GM23338 (cell line): ENCODE measurements at regions not wholly inside any gene's neighbourhood (a gene's known extent, or its start where the extent isn't known, plus 50 kb on each side); places are given as distances from the start of the nearest gene placed in this dataset.

Experiments used
- ATAC-seq: fragments of 200-7000 bp; cut with Tn5 transposase; 3 replicates; pipeline ENCODE4 v1.9.1; 2020
- DNase-seq: peaks from one replicate; pipeline ENCODE4 v3.0.0-alpha.2; 2015; ENCODE audit warnings: low spot score
- H2AFZ ChIP-seq: fragments of 200-600 bp; sonication (generic); 2 replicates; pipeline ENCODE4 v1.8.0; 2016; ENCODE audit warnings: antibody characterized with exemption, mild to moderate bottlenecking, moderate library complexity
- H3F3A ChIP-seq: fragments of 200-600 bp; sonication (generic); replicated peaks from 2 replicates; pipeline ENCODE4 v1.8.0; 2017; ENCODE audit warnings: antibody characterized with exemption, mixed run types, low read depth
- H3K27ac ChIP-seq: fragments of 200-600 bp; sonication (generic); 2 replicates; pipeline ENCODE4 v1.6.1; 2016; ENCODE audit warnings: low read depth
- H3K27me3 ChIP-seq: fragments of 200-600 bp; sonication (generic); 2 replicates; pipeline ENCODE4 v1.8.0; 2016; ENCODE audit warnings: mild to moderate bottlenecking, mixed run types, moderate library complexity; ENCODE audit not compliant: insufficient read depth
- H3K36me3 ChIP-seq: fragments of 200-600 bp; sonication (generic); 2 replicates; pipeline ENCODE4 v1.8.0; 2016; ENCODE audit warnings: mild to moderate bottlenecking; ENCODE audit not compliant: insufficient read depth
- H3K4me1 ChIP-seq: fragments of 200-600 bp; sonication (generic); 2 replicates; pipeline ENCODE4 v1.8.0; 2016; ENCODE audit warnings: mild to moderate bottlenecking, moderate library complexity; ENCODE audit not compliant: insufficient read depth
- H3K4me2 ChIP-seq: fragments of 200-600 bp; sonication (generic); 2 replicates; pipeline ENCODE4 v1.7.1; 2017; ENCODE audit warnings: mixed run types
- H3K4me3 ChIP-seq: fragments of 200-600 bp; sonication (generic); 2 replicates; pipeline ENCODE4 v1.6.1; 2016; ENCODE audit warnings: mixed run types
- H3K79me2 ChIP-seq: fragments of 200-600 bp; sonication (generic); replicated peaks from 2 replicates; pipeline ENCODE4 v1.8.0; 2017; ENCODE audit warnings: mild to moderate bottlenecking; ENCODE audit not compliant: insufficient read depth
- H3K9me2 ChIP-seq: fragments of 200-600 bp; sonication (generic); 2 replicates; pipeline ENCODE4 v1.8.0; 2017; ENCODE audit not compliant: insufficient read depth
- H4K20me1 ChIP-seq: fragments of 200-600 bp; sonication (generic); replicated peaks from 2 replicates; pipeline ENCODE4 v1.8.0; 2017; ENCODE audit warnings: mild to moderate bottlenecking; ENCODE audit not compliant: insufficient read depth
- H3K27ac Mint-ChIP-seq: 2 replicates; pipeline ENCODE4 v1.8.0; 2020; ENCODE audit warnings: inconsistent platforms, mild to moderate bottlenecking, moderate library complexity, mixed read lengths
- H3K27me3 Mint-ChIP-seq: 3 replicates; pipeline ENCODE4 v1.8.0; 2022; ENCODE audit warnings: low read depth, mild to moderate bottlenecking, moderate library complexity, mixed read lengths, inconsistent platforms; ENCODE audit not compliant: insufficient read depth, poor library complexity
- H3K36me3 Mint-ChIP-seq: 3 replicates; pipeline ENCODE4 v1.8.0; 2021; ENCODE audit warnings: low read depth, mild to moderate bottlenecking, inconsistent platforms, moderate library complexity, mixed read lengths
- H3K4me1 Mint-ChIP-seq: 3 replicates; pipeline ENCODE4 v1.8.0; 2020; ENCODE audit warnings: mild to moderate bottlenecking, inconsistent platforms, mixed read lengths
- H3K4me3 Mint-ChIP-seq: 3 replicates; pipeline ENCODE4 v1.8.0; 2021; ENCODE audit warnings: moderate library complexity, mild to moderate bottlenecking, inconsistent platforms, mixed read lengths
- H3K9me3 Mint-ChIP-seq: 3 replicates; pipeline ENCODE4 v1.8.0; 2020; ENCODE audit warnings: moderate library complexity, mild to moderate bottlenecking, inconsistent platforms, mixed read lengths
- CREB1 ChIP-seq: fragments of 250-450 bp; sonication (Bioruptor Pico); IDR thresholded peaks from 2 replicates; pipeline ENCODE4 v1.5.0; 2020; ENCODE audit warnings: low read depth, mild to moderate bottlenecking, moderate library complexity
- CTCF ChIP-seq, 2 experiments: fragments of 200-600 bp in 1 of 2; sonication (generic) in 1 of 2; conservative IDR thresholded peaks; 2 replicates each; pipeline versions ENCODE4 v1.5.1 to v1.6.1; 2016 to 2017; ENCODE audit warnings: antibody characterized with exemption in 2 of 2, low read depth in 2 of 2, mild to moderate bottlenecking in 2 of 2, moderate library complexity in 1 of 2
- ETS1 ChIP-seq: IDR thresholded peaks from 2 replicates; pipeline ENCODE4 v1.6.1; 2016; ENCODE audit warnings: antibody characterized with exemption
- EZH2 ChIP-seq: fragments of 200-600 bp; sonication (generic); IDR thresholded peaks from one replicate; pipeline ENCODE4 v1.8.0; 2017; ENCODE audit warnings: antibody characterized with exemption, mild to moderate bottlenecking, low read depth; ENCODE audit not compliant: unreplicated experiment
- EZH2phosphoT487 ChIP-seq: fragments of 200-600 bp; sonication (generic); IDR thresholded peaks from one replicate; pipeline ENCODE4 v1.8.1; 2018; ENCODE audit warnings: antibody characterized with exemption; ENCODE audit not compliant: unreplicated experiment
- JUNB ChIP-seq: IDR thresholded peaks from one replicate; pipeline ENCODE4 v1.6.1; 2016; ENCODE audit warnings: antibody characterized with exemption; ENCODE audit not compliant: unreplicated experiment
- NANOG ChIP-seq: IDR thresholded peaks from 2 replicates; pipeline ENCODE4 v1.6.1; 2016; ENCODE audit warnings: antibody characterized with exemption, borderline replicate concordance
- POLR2AphosphoS5 ChIP-seq: IDR thresholded peaks from 2 replicates; pipeline ENCODE4 v1.6.1; 2016; ENCODE audit warnings: antibody characterized with exemption, low read depth
- REST ChIP-seq: IDR thresholded peaks from one replicate; pipeline ENCODE4 v1.6.1; 2018; ENCODE audit warnings: antibody characterized with exemption; ENCODE audit not compliant: unreplicated experiment
- STAT1 ChIP-seq: IDR thresholded peaks from one replicate; pipeline ENCODE4 v1.6.1; 2016; ENCODE audit warnings: antibody characterized with exemption; ENCODE audit not compliant: unreplicated experiment
- ZNF114 ChIP-seq: fragments of 250-450 bp; sonication (Bioruptor Pico); IDR thresholded peaks from 2 replicates; pipeline ENCODE4 v1.5.0; 2020; ENCODE audit warnings: mild to moderate bottlenecking, moderate library complexity
- ZNF331 ChIP-seq: fragments of 250-450 bp; sonication (Bioruptor Pico); IDR thresholded peaks from 2 replicates; pipeline ENCODE4 v1.5.0; 2020; ENCODE audit warnings: low read depth, mild to moderate bottlenecking, moderate library complexity
- ZNF462 ChIP-seq: fragments of 250-450 bp; sonication (Bioruptor Pico); IDR thresholded peaks from 2 replicates; pipeline ENCODE4 v1.5.0; 2020; ENCODE audit warnings: mild to moderate bottlenecking, moderate library complexity

GRCh38 chr9:109600142-109600541, 102.0 kb upstream of the PTPN3 start:
- Mint-ChIP-seq H3K27ac (no peak overlapping the region), H3K4me3 (no peak overlapping the region), H3K9me3 (no peaks in the 10 kb centered on the region), H3K27me3 (no peaks in the 10 kb centered on the region), H3K4me1 (peaks cover 3% of the 10 kb centered on the region; the same call in 2 of the 3 replicates), H3K36me3 (no peaks in the 10 kb centered on the region)
- ATAC-seq: peak; percentile 81
- peak; percentile 7 for DNase-seq
- H3K27ac ChIP-seq: no peak overlapping the region
- TF ChIP-seq REST: no peak
- TF ChIP-seq NANOG: no peak
- no peak for TF ChIP-seq ZNF331 (CRISPR knock-in tag)
- TF ChIP-seq STAT1: no peak
- no peak for TF ChIP-seq EZH2
- TF ChIP-seq ZNF114 (CRISPR knock-in tag): no peak
- no peak for TF ChIP-seq JUNB
- no peak for TF ChIP-seq CREB1 (CRISPR knock-in tag)
- TF ChIP-seq CTCF (conservative IDR thresholded peaks at IDR 0.05; ENCODE audit: low read depth in 2 of 2): no peak
- TF ChIP-seq EZH2phosphoT487: no peak
- TF ChIP-seq ETS1: no peak
- no peak for TF ChIP-seq POLR2AphosphoS5
- TF ChIP-seq ZNF462 (CRISPR knock-in tag): no peak
- H4K20me1 ChIP-seq: no peaks in the 10 kb centered on the region
- no peaks in the 10 kb centered on the region for H3K79me2 ChIP-seq
- H3K36me3 ChIP-seq: no peaks in the 10 kb centered on the region
- no peak overlapping the region for H3K4me3 ChIP-seq
- H3K4me1 ChIP-seq: peaks cover 4% of the 10 kb centered on the region; the same call in 1 of the 2 replicates
- no peak overlapping the region for H3K4me2 ChIP-seq
- no peaks in the 10 kb centered on the region for H3F3A ChIP-seq
- H3K27me3 ChIP-seq: no peaks in the 10 kb centered on the region
- H3K9me2 ChIP-seq: no peaks in the 10 kb centered on the region
- peak overlapping the region; percentile 1; the same call in 1 of the 2 replicates for H2AFZ ChIP-seq
